ENCODE measurements at regions not wholly inside any gene's neighbourhood (a gene's known extent, or its start where the extent isn't known, plus 50 kb on each side); places are given as distances from the start of the nearest gene placed in this dataset.
"Not testable (repeated sequence)": the region's sequence is repeated elsewhere in the genome, so short reads cannot be mapped to it uniquely, and the experiment has no call there.

DNA sequence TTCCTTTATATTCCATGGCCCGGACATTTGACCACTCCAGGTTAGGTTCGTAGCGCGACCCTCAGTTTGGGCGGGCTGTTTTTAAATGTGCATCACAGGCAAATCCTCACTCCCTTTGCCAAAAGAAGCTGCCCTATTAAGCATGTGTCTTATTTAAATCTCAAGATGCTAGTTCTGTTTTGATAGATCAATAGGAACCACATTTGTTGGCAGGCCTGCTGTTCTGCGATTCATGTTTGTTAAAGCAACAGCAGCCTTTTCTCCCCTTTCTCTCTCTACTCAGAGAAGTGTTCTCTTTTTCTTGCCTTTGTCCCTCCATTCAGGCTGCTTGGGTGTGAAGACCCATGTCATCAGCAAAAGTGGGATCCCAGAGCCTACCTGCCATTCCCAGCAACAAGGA, 212.0 kb upstream of the SSTR4 start:
- DNase-seq = no peak

DNA sequence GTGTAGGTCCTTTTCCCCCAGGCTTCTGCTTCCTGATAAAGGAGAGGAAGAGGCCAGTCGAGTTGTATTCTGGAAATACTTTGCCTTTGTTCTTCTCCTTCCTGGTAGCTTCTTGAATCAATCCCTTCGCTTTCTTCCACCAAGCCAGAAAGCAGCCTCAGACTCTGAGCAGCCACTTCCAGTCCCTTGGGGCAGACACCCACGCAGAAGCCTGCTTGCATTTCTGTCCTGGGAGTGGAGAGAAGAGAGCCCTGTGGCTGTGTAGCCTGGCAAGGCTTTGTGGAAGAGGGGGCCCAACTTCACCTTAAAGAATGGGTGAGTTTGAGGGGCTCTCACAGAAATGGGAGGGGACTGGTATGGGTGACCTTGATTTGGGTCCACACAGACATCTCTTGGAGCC, 211.0 kb upstream of the SSTR4 start:
- DNase-seq = no peak

DNA sequence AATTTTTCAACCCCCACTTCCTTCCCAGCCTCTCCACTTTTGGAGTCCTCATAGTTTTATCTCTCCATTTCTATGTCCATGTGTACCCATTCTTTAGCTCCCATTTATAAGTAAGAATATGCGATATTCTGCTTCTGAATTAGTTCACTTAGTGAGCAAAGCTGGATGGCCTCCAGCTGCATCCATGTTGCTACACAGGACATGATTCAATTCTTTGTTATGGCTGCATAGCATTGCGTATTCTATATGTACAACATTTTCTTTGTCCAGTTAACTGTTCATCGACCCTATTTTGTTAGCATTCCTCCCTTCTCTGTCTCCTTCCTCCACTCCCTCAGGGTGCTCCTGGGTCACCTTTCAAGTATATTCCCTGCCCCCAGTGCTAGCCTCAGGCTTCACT, 210.0 kb upstream of the SSTR4 start:
- DNase-seq = no peak

DNA sequence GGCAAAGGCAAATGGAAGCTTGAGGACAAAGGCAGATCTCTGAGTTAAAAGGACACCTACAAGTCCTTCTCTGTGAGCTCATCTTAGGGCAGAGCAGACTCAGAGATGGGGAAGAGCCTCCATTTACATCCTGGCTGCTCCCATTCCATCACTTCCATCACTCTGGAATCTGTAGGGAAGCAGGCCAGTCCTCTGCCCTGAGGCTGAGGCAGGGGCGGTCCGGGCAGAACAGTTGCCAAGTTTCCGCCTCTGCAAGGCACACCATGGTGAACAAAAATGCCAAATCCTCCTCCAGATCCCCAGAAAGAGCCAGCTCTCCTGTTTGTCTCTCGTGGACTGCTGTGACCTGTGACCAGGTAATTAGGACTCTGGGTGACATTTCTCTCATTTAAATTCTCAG, 209.6 kb upstream of the SSTR4 start:
- DNase-seq = no peak

DNA sequence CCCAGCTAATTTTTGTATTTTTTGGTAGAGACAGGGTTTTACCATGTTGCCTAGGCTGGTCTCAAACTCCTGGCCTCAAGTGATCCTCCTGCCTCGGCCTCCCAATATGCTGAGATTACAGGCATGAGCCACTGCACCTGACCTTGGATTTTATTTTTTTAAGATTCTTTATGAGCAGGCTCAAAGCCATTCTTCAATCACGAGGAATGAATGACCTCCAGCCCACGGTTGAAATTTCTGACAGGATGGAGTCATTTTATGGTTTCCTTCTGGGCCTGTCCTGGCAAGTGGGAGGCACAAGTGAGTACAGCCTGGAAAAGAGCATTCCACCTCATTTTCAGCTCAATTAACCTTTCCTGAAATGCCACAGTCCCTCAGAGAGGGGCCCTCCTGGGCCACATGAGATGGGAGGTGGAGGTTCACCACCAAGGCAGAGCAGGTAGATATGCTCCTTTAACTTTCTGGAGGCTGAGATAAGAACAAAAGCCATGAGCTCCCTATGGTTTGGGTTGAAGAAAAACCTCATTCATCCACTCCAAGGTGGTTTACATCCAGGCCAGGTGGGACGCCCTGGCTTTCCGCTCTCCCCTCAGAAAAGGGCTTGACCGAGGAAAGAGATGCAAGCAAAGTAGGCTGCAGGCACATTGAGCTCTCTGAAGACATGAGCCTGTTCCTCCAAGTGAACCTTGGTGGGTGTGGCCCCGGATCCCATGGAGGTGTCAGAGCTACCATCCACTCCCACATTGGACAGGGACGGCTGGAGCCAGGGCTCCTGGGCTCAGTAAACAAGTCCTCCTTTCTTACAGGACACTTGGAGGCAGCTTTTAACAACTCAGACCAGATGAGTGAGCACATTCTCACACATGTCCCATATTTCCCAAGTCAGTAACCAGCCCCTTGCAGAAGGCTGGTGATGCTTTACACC, 208.5 kb upstream of the SSTR4 start:
- no peak for DNase-seq

DNA sequence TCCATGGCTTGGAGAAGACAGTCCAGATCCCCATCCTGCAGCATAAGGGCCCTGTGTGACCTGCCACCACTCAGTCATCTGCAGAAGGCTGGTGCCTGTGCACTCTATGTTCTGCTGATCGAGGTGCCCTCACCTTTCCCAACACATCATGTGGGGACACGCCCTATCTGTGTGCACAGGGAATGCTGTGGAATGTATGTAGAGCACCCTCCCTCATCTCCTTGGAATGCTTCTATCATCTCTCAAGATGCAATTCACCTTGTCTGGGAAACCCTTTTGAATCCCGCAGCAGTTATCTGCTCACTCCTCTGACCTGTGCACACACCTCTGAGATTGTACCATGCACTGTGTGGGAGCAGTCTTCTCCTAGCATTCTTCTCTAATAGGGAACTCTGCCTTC, 207.2 kb upstream of the SSTR4 start:
- no peak for DNase-seq

DNA sequence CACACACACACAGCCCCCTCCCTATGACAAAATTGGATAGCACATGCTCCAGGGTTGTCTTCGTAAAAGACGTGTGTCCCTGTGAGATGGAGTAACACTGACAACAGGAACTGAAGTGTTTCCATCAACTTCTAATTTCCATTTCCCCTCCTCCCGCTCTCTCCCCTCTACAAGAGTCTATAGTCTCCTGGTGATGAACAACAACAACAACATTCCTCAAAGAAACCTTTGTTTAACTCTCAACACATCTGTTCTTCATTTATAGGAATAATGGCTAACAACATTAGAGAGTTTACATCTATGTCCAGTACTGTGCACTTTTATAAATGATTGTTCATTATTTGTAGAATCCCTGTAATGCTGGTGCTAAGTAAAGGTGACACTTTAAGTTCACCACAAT, 205.8 kb upstream of the SSTR4 start:
- no peak for DNase-seq

DNA sequence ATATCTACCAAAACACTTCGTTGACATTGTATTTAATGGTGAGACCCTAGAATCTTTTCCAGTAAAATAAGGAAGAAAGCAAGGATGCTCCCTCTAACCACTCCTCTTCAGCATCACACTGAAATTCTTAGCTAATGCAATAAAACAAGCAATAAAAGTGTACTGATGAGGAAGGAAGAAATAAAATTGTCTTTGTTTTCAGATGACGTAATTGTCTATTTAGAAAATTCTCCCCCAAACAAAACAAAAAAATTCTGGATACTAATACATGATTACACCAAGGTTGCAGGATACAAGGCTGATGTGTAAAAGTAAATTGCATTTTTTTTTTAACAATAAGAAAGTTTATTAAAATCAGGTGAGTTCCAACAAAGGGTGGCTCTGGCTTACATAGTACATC, 205.0 kb upstream of the SSTR4 start:
- DNase-seq = no peak

DNA sequence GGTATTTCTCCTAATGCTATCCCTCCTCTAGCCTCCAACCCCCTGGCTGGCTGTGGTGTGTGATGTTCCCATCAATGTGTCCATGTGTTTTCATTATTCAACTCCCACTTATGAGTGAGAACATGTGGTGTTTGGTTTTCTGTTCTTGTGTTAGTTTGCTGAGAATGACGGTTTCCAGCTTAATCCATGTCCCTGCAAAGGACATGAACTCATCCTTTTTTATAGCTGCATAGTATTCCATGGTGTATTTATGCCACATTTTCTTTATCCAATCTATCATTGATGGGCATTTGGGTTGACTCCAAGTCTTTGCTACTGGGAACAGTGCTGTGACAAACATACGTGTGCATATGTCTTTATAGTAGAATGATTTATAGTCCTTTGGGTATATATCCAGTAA, 204.4 kb upstream of the SSTR4 start:
- not testable (repeated sequence) for DNase-seq

DNA sequence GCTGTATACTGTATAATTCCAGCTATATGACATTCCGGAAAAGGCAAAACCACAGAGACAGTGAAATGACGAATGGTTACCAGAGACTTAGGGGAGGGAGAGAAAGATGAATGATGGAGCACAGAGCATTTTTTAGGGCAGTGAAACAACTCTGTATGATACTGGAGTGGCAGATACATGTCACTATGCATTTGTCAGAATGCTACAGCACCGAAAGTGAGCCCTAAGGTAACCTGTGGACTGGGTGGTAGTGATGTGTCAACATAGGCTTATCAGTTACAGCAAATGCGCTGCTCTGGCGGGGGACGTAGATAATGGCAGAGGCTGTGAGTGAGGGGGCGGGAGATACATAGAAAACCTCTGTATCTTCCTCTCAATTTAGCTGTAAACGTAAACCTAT, 201.3 kb upstream of the SSTR4 start:
- DNase-seq = no peak

DNA sequence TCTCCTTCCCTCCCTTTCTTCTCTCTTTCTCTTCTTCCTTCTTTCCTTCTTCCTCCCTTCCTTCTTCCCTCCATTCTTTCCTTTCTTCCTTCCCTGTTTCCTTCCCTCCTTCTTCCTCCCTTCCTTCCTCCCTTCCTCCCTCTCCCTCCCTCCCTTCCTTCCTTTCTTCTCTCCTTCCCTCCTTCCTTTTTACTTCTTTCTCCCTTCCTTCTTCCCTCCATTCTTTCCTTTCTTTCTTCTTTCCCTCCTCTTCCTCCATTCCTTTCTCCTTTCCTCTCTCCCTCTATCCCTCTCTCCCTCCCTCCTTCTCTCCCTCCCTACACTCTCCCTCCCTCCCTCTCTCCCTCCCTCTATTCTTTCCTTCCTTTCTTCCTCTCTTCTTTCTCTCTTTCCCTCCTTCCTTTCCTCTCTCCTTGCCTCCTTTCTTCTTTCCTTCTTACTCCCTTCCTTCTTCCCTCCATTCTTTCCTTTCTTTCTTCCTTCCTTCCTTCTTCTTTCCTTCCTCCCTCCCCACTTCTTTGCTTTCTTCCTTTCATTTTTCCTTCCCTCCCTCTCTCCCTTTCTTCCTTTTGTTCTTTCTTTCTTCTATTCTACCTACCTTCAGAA, 200.4 kb upstream of the SSTR4 start:
- no peak for DNase-seq

DNA sequence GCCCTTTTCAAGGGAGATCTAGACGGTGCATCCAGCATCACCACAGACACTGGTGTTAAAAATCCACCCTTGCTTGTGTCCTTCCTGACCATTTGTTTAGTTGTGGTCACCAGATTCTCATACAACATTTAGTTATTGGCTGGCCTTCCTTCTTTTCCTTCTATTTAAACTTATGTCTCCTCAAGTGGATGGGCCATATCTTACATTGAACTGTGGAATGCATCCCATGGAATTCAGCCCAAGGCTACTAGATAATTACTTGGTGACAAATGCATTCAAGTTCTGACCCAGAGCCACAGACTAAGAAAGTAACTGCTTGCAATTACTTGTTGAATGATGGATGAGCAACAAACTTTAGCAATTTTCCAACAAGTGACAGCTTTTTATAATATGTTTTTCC, 198.9 kb upstream of the SSTR4 start:
- no peak for DNase-seq

DNA sequence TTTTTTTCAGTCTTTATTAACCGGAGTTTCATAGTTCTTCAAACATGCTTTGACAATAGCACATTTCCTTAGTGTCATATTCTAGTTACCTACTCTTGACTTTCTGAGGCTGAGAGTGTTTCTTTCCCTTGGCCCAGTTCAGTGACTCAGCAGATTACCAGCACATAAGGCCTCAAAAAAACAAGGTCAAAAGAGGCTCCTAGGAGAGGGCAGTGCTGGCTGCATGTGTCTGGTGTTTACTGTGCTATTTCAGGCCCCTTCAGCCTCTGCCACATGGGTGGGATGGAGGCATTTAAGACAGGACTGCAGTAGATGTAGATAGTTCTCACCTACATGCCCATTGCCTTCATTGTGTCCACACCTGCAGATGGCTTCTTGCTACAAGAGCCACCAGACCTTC, 198.2 kb upstream of the SSTR4 start:
- no peak for DNase-seq

DNA sequence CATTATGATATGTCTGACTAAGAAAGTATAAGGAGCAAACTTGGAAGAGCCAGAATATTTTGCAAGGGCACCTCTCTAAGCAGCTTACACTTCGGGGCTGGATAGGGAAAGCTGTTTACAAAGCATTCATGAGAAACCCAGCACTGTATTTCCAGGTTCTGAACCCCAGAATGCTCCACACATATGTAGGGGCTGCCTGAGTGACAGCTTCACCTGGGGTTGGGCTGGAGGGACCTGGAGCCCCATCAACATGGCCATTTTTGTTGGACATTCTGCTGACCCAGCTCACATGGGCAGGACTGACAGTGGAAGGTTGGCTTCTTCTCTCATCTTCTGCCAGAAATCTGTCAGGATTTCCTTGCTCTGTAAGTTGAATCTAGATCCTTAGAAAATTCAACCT, 197.1 kb upstream of the SSTR4 start:
- DNase-seq = no peak

DNA sequence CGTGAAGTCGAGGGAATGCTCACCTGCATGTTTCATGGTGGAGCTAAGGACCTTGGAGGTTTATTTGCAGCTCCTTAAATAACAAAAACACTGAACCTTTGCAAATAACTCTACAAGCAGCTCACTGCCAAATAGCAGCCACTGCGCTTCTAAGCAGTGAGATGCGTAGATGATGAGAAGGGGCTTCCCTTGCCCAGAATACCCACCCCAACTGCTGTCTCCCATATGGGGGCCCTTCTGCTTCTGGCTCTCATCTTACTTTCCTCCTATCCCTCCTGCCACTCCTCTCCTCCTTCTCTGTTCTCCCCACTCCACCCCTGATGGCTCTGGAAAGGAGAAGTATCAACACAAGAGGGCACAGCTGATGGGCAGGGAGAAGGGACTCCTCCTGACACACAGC, 193.3 kb upstream of the SSTR4 start:
- DNase-seq = no peak

DNA sequence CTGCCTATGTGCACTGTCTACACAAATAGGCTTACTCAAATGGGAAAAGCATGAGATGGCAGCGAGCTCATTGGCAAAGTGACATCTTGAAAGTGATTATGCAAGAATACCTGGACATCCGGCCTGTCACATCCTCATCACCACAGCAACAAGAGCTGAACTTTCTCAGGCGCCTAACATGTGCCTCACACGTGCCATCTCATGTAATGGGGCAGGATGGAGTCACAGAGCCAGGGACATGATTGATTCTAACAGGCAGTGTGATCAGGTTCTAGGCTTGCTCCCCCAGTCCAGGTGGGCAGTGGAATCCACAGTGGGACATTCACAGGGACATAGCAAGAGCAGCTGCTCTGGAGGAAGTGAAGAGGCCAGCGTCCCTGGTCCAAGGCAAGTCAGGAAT, 192.3 kb upstream of the SSTR4 start:
- no peak for DNase-seq

DNA sequence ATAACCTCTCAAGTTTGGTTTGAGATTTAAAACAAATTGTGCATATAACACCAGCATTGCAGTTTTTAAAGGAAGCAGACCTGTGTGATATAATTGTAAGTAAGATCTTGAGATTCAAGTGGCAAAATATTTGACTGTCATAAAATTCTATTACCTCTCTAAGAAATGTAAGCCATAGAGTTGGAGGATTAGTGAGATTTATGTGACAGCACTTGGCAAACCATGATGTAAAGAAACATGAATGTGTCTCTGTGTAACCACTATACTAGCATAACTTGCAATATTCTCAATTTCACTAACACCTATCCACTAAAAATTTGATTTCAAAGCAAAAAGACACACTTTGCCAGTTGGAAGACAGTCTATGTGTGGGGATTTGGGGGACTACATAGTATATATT, 190.2 kb upstream of the SSTR4 start:
- no peak for DNase-seq

DNA sequence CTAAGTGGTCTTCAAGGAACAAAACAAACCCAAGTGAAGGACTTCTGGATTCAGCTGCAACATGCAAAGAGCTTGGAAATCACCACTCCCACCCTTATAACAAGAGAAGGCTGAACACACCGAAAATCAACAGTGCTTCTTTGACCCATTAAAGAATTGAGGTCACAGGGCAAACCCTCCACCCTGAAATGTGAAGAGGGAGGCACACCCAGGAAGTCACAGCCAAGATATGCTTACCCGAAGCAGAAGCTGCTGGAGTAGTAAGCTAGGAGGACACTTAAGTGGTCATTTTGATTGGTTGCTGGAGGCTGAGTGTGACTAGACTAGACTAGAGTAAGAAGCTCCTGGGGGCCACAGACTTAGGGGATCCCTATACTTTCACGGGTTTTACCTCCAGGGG, 188.2 kb upstream of the SSTR4 start:
- no peak for DNase-seq

DNA sequence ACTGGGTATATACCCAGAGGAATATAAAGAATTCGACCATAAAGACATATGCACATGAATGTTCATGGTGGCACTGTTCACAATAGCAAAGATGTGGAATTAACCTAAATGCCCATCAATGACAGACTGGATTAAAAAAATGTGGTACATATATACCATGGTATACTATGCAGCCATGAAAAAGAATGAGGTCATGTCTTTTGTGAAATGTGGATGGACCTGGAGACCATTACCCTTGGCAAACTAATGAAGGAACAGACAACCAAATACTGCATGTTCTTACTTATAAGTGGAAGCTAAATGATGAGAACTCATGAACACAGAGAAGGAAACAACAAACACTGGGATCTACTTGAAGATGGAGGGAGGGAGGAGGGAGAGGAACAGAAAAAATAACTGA, 186.7 kb upstream of the SSTR4 start:
- no peak for DNase-seq

DNA sequence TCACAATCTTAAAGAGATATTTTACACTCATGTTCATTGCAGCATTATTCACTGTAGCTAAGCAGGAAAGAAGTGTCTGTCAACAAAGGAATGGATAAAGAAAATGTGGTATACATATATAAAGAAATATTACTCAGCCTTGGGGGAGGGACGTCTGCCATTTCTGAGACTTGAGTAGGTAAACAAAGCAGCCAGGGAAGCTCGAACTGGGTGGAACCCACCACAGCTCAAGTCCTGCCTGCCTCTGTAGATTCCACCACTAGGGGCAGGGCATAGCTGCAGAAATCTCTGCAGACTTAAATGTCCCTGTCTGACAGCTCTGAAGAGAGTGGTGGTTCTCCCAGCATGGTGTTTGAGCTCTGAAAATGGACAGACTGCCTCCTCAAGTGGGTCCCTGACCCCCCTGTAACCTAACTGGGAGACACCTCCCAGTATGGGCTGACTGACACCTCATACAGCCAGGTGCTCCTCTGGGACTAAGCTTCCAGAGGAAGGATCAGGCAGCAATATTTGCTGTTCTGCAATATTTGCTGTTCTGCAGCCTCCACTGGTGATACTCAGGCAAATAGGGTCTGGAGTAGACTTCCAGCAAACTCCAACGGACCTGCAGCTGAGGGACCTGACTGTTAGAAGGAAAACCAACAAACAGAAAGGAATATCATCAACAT, 183.3 kb upstream of the SSTR4 start:
- not testable (repeated sequence) for DNase-seq

DNA sequence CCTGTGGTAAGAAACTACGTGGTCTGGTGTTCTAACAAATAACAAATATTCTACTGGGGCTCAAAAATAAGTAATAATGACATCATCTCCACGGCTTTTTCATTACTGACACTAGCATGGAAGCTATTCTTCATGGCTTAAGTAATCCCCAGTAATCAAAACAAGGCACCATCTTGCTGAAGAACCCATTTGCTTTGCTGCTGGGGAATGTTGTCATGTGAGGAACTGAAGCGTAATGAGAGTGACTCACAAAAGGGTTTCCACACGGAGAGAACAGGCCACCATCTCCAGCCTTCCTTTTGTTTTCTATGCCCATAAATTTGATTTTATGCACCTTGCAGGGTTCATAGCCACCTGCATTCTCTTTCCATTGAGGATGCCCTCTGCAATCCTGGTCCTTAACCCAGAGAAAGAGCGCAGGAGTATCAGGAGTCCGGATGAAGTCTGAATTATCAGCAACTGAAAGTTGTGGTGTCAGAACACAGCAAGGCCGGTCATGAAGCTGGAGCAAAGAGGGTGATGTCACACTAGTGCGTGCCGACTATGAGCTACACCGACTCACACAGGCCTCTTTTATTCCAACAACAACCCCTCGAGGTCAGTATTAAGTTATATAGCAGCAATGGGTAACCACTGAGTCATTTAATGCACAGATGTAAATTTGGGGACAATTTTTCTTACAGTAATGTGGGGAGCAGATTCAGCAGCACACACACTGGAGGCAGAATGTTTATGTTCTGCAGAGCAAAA, 173.7 kb upstream of the SSTR4 start:
- no peak for DNase-seq

DNA sequence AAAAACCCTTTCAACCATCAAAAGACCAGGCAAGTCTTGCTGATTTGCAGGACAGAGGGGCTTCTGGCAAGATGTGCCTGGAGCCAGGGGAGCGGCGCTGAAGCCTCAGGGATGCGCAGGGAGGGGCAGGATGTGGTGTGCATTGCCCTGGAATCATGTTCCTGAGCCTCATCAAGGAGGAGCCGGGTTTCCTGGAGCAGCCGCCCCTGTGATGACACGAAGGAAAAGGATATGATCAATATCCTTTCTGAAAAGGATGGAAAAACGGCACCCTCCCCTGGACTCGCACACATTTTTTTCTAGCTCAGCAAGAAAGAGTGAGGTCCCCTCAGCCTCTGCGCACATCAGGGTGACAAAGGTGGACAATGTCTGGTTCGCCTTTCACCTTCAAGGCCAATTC, 173.1 kb upstream of the SSTR4 start:
- no peak for DNase-seq

DNA sequence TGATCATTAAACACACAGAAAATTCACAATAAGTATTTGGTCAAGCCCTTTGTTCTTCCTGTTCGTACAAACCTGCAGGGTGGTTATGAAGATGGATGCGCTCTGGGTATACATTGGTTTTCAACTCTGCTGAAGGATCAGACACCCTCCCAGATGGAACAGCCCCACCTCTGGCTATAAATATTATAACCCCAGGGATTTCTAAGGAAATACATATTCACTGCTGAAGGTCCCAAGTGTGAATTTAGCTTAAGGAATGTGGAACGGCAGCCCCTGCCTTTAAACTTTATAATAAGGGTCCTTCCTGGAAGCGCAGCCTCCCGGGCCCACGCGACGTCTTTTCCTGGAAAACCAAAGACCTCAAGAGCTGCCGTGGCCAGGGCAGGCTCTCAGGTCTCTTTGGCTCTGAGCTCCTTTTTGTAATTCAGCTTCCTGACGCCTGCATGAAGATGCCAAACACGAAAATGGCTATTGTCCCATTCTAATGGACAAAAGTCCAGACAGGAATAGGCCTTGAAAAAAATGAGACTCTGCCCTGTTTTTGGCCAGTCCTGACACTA, 172.4 kb upstream of the SSTR4 start:
- DNase-seq = no peak

Measured in activated effector memory CD4-positive, alpha-beta T cell treated with Interleukin-2 at 50 U/mL for 16 hours (primary cell).